Type B pancreatic cell (in vitro differentiated cells): ENCODE measurements at regions not wholly inside any gene's neighbourhood (a gene's known extent, or its start where the extent isn't known, plus 50 kb on each side); places are given as distances from the start of the nearest gene placed in this dataset.
"Not testable (repeated sequence)": the region's sequence is repeated elsewhere in the genome, so short reads cannot be mapped to it uniquely, and the experiment has no call there.

ENCODE experiments used
- DNase-seq: peaks from one replicate; pipeline ENCODE4 v3.0.0; 2021; ENCODE audit warnings: mixed read lengths; ENCODE audit not compliant: unreplicated experiment; ENCODE audit errors: extremely low spot score
- H3K27ac Mint-ChIP-seq: 2 replicates; pipeline ENCODE4 v1.8.0; 2021; ENCODE audit warnings: mild to moderate bottlenecking, mixed read lengths
- H3K27me3 Mint-ChIP-seq: 2 replicates; pipeline ENCODE4 v1.8.0; 2021; ENCODE audit warnings: mixed read lengths
- H3K36me3 Mint-ChIP-seq: 2 replicates; pipeline ENCODE4 v1.8.0; 2021; ENCODE audit warnings: mixed read lengths
- H3K4me1 Mint-ChIP-seq: one replicate; pipeline ENCODE4 v1.8.0; 2021; ENCODE audit warnings: mixed read lengths; ENCODE audit not compliant: unreplicated experiment
- H3K4me3 Mint-ChIP-seq: 2 replicates; pipeline ENCODE4 v1.8.0; 2021; ENCODE audit warnings: mild to moderate bottlenecking, mixed read lengths
- H3K9me3 Mint-ChIP-seq: 2 replicates; pipeline ENCODE4 v1.8.0; 2021; ENCODE audit warnings: mixed read lengths
- TF ChIP-seq, protein P1 (sequence below): fragments of 200-600 bp; sonication (generic); conservative IDR thresholded peaks from 2 replicates; pipeline ENCODE4 v1.5.0; 2021; ENCODE audit warnings: antibody characterized with exemption, mild to moderate bottlenecking

DNA sequence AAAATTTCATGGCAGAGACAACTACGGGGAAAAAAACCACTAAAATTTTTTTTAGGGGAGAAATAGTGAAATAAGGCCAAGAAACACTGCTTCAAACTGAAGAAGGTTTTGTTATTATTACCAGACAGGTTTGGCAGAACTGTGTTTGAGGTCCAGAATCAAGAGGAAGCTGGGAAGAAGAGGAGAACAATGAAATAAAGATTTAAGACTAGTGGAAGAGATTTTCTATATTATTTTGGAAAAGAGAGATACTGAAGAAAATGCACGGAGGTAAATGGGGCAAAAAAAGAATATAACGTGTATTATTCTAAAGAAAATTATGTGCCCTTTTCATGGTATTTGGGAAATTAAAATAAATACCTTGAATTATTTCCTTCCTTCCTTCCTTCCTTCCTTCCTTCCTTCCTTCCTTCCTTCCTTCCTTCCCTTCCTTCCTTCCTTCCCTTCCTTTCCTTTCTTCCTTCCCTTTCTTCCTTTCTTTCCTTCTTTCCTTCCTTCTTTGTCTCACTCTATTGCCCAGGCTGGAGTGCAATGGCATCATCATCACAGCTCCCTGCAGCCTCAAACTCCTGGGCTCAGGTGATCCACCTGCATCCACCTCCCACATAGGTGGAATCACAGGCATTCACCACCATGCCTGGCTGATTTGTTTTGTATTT, 124.3 kb downstream of the GJA1 start:
- Mint-ChIP-seq H3K27me3 (no peaks in the 10 kb centered on the region), H3K36me3 (no peaks in the 10 kb centered on the region), H3K27ac (no peak overlapping the region), H3K9me3 (peaks cover 5% of the 10 kb centered on the region), H3K4me3 (no peak overlapping the region), H3K4me1 (no peaks in the 10 kb centered on the region)
- TF ChIP-seq, protein P1, sequence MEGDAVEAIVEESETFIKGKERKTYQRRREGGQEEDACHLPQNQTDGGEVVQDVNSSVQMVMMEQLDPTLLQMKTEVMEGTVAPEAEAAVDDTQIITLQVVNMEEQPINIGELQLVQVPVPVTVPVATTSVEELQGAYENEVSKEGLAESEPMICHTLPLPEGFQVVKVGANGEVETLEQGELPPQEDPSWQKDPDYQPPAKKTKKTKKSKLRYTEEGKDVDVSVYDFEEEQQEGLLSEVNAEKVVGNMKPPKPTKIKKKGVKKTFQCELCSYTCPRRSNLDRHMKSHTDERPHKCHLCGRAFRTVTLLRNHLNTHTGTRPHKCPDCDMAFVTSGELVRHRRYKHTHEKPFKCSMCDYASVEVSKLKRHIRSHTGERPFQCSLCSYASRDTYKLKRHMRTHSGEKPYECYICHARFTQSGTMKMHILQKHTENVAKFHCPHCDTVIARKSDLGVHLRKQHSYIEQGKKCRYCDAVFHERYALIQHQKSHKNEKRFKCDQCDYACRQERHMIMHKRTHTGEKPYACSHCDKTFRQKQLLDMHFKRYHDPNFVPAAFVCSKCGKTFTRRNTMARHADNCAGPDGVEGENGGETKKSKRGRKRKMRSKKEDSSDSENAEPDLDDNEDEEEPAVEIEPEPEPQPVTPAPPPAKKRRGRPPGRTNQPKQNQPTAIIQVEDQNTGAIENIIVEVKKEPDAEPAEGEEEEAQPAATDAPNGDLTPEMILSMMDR, result no peak
- no peak for DNase-seq

DNA sequence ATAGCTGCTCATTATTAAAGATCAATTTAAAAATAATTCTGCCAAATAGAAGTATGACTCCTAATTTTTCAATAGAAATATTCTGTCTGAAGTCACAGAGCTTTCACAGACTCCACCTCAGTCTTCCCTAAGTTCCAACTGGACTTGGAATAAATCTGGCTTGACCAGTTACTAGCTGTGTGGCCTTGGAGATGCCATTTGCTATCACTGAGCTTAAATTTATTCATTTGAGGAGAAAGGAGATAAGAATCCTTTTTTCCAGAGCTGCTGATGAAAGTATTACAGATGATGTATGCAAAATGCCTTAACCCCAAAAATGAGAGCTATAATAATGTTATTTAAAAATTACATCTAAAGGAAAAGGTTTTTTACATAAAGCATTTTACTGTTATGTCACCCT, 125.0 kb downstream of the GJA1 start:
- peaks cover 6% of the 10 kb centered on the region for H3K9me3 Mint-ChIP-seq
- TF ChIP-seq, protein P1, result no peak
- no peak overlapping the region for H3K4me3 Mint-ChIP-seq
- no peak for DNase-seq
- no peaks in the 10 kb centered on the region for H3K36me3 Mint-ChIP-seq
- H3K4me1 Mint-ChIP-seq, result no peaks in the 10 kb centered on the region
- no peak overlapping the region for H3K27ac Mint-ChIP-seq
- H3K27me3 Mint-ChIP-seq, result no peaks in the 10 kb centered on the region

DNA sequence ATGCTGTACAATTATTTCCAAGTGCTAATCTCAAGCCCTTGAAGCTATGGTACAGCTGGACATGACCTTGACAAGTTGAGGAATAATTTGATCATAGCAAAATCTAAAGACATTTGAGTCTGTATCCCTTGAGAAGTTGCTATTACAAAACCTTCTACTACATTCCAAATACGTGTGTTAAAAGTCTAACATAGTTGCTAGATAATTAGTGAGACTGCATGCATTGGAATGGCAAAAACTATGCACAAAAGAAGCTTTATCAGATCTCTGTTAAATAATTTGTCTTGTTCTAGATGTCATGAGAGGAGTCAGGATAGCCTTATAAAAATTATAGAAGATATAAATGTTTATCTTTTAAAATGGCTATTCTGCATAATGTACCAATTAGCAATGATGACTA, 127.8 kb downstream of the GJA1 start:
- H3K4me1 Mint-ChIP-seq, result no peaks in the 10 kb centered on the region

DNA sequence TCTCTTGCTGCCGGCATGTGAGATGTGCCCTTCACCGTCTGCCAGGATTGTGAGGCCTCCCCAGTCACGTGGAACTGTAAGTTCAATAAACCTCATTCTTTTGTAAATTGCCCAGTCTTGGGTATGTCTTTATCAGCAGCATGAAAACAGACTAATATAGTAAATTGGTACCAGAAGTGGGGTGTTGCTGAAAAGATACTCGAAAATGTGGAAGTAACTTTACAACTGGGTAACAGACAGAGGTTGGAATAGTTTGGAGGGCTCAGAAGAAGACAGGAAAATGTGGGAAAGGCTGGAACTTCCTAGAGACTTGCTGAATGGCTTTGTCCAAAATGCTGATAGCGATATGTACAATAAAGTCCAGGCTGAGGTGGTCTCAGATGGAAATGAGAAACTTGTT, 129.1 kb downstream of the GJA1 start:
- H3K27ac Mint-ChIP-seq, H3K4me1 Mint-ChIP-seq, DNase-seq, H3K9me3 Mint-ChIP-seq, H3K4me3 Mint-ChIP-seq, H3K27me3 Mint-ChIP-seq, H3K36me3 Mint-ChIP-seq: not testable (repeated sequence)

More for the DNA sequence above, 127.8 kb downstream of the GJA1 start:
- H3K27ac Mint-ChIP-seq, result no peak overlapping the region
- no peak for DNase-seq
- H3K4me3 Mint-ChIP-seq, result no peak overlapping the region
- TF ChIP-seq, protein P1, result no peak
- no peaks in the 10 kb centered on the region for H3K36me3 Mint-ChIP-seq
- H3K9me3 Mint-ChIP-seq, result peaks cover 6% of the 10 kb centered on the region
- no peaks in the 10 kb centered on the region for H3K27me3 Mint-ChIP-seq

DNA sequence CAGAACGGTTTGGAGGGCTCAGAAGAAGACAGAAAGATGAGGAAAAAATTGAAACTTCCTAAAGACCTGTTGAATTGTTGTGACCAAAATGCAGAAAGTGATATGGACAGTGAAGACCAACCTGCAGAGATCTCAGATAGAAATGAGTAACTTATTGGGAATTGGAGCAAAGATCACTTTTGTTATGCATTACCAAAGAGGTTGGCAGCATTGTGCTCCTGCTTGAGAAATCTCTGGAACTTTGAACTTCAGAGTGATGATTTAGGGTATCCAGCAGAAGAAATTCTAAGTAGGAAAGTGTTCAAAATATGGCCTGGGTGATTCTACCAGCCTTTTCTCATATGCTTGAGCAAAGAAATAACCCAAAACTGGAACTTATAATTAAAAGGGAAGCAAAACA, 136.0 kb downstream of the GJA1 start:
- no peak for DNase-seq
- Mint-ChIP-seq H3K4me3 (no peak overlapping the region), H3K9me3 (no peaks in the 10 kb centered on the region), H3K27ac (no peak overlapping the region), H3K36me3 (no peaks in the 10 kb centered on the region), H3K27me3 (no peaks in the 10 kb centered on the region), H3K4me1 (no peaks in the 10 kb centered on the region)
- TF ChIP-seq, protein P1, result no peak

DNA sequence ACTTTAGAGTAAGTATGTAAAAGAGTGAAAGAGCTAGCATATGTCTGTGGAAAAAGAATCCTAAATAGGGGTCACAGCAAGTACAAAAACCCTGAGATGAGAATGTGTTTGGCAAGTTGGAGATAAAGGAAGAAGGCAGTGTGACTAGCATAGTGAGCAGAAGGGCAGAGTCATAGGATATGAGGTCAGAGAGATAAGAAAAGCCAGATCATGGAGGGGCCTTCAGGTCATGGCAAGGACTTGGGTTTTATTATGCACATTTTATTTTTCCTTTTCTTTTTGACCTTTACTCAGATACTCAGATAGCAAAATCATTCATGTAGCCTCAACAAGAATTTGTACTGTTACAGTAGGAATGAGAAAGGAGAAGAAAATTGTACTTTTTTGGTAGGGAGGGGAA, 138.0 kb downstream of the GJA1 start:
- Mint-ChIP-seq H3K9me3 (no peaks in the 10 kb centered on the region), H3K4me1 (no peaks in the 10 kb centered on the region), H3K36me3 (no peaks in the 10 kb centered on the region), H3K27me3 (no peaks in the 10 kb centered on the region), H3K4me3 (no peak overlapping the region), H3K27ac (no peak overlapping the region)
- TF ChIP-seq, protein P1, result no peak
- DNase-seq, result no peak
